ENCODE measurements at regions not wholly inside any gene's neighbourhood (a gene's known extent, or its start where the extent isn't known, plus 50 kb on each side); places are given as distances from the start of the nearest gene placed in this dataset.
"Not testable (repeated sequence)": the region's sequence is repeated elsewhere in the genome, so short reads cannot be mapped to it uniquely, and the experiment has no call there.

DNA sequence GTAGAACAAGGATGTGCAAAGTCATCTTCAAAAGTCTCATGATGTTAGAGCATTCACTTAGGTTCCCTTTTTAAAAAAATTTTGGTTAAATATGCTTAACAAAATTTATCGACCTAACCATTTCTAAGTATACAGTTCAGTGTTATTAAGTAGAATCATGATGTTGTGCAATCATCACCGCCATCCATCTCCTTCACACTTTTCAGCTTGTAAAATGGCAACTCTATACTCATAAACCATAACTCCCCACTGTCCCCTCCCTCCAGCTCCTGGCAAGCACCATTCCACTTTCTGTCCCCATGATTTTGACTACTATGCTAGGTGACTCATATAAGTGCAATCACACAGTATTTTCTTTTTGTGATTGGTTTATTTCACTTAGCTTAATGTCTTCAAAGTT, 895.0 kb downstream of the TBL1XR1 start:
- FAIRE-seq: no peak

DNA sequence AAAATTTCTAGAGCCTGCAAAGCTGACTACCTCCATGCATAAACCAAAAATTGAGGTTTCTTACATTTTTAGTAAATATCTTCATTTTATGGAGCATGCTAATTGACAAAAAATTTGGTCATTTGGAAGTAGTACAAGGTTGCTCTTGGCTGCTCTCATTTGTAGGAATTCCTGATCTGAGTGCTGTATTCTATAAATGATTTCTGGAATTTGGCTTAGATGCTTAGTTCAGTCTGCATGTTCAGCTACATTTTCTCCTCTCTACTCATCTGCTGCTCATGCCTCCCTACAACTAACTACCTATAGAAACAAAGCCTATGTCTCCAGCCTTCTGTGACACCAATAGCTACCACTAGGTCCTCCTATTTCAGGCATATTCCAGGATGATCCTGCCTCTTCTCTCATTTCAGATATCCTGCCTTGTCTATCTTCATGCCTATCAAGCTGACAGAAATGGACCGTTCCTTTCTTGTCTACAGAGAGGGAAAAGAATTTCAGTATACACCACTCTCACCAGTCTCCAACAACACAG, 901.1 kb downstream of the TBL1XR1 start:
- no peak for FAIRE-seq

DNA sequence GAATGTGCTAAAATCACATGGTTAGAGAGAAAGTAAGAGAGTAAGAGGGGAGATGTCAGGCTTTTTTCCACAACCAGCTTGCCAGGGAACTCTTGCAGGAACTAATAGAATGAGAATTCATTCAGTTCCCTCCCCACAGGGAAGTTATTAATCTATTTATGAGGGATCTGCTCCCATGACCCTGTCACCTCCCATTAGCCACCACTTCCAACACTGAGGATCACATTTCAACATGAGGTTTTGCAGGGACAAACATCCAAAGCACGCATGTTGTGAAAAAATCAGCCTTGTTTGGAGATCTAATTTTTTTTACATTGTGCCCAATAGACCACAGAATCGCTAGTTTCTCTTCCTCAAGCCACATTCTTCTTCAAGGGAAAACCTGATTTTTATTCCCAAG, 904.0 kb downstream of the TBL1XR1 start:
- FAIRE-seq: no peak

DNA sequence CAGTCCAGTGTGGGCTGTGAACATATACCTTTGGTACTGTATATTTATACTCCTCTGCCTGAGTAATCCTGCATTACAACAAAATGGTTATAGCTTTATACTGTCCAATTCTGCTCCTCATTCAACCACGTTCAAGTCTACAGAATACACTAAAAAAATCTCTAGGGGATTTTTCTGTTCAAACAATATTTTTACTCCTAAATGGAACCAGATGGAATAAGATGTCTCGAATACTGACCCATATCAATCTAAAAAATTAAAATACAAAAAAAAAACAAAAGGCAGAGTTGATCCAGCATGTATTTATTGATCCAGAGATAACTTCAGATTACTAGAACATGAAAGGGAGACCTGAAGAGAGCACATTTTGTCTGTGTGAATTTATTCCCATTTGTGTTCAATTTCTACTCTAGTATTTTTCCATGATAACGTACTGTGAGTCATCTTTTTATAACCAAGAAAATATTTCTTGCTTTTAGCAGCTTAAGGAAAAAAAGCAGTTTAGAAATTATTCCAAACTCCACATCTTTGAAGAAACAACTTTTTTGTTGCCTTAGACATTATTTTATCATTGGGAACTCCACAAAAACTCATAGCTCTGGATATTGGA, 910.7 kb downstream of the TBL1XR1 start:
- no peak for FAIRE-seq

GRCh38 chr3:176275538-176275937, 921.7 kb downstream of the TBL1XR1 start:
- no peak for FAIRE-seq

DNA sequence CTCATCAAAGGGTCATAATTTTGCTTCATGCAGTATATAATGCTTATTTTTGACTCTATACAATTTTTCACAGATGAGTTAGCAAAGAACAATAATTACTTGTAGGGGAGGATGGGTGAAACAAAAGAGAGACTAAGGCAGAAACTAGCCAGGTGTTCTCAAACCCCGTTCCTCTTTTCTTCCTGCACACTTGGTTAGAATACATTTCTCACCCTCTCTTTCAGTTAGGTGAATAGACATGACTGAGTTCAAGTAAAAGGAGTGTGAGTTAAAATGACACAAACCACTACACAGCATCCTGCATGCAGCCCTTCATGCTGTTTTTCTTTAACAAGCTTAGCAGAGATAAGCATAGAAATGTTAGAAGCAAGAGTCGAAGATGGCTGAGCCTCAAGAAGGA, 922.2 kb downstream of the TBL1XR1 start:
- no peak for FAIRE-seq

- no peak for FAIRE-seq
Measured at GRCh38 chr3:176274161-176274560, 923.1 kb downstream of the TBL1XR1 start.

DNA sequence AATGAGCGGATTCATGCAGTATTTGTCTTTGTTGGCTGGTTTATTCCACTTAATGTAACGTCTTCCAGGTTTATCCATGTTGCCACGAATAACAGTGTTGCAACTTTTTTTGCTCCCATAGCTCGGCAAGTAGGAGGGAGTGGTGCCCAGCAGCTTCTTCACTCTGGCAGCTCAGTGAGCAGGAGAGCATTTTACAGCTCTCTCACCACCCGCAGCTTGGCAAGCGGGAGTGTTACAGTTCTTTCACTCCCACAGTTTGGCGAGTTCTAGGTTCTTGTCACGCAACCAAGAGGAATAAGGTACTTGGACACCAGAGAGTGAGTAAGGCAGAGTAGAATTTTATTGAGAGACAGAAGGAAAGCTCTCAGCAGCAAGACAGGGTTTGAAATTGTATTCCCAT, 935.2 kb downstream of the TBL1XR1 start:
- FAIRE-seq: no peak

- FAIRE-seq: no peak
Measured at GRCh38 chr3:176247191-176247590, 950.1 kb downstream of the TBL1XR1 start.

GRCh38 chr3:176219970-176220369, 977.3 kb downstream of the TBL1XR1 start:
- FAIRE-seq: no peak

DNA sequence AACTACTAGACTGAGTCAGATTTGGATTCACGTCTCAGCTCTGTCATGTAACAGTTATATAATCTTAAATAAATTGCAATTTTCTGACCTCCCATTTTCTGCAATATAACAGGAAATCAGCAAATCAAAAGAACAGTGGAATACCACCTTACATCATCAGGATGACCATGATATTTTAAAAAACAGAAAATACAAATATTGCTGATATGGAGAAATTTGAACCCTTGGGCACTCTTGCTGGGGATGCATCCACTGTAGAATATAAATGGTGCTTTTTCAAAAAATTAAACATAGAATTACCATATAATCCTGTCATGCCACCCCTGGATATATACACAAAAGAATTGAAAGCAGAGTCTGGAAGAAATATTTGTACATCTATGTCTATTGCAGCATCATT, 982.5 kb downstream of the TBL1XR1 start:
- FAIRE-seq: no peak

- FAIRE-seq: not testable (repeated sequence)
Measured at GRCh38 chr3:176213314-176213713, 984.0 kb downstream of the TBL1XR1 start.

DNA sequence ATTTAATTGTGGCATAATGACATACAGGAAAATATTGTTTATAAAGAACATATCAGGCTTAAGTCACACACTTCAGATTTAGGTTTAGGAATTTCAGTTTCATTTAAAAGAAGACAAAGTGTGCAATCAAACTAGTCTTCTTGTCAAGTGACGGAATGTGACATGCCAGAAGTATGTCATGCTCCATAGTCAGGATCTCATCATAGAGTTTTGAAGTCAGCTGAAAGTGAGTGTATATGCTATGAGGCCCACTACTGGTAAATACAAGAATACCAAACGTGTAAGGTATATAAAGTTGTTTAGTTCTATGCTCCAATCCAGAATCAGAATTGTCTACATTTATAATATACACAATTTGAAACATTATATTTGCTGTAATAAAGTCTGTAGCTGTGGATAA, 988.4 kb downstream of the TBL1XR1 start:
- no peak for FAIRE-seq

DNA sequence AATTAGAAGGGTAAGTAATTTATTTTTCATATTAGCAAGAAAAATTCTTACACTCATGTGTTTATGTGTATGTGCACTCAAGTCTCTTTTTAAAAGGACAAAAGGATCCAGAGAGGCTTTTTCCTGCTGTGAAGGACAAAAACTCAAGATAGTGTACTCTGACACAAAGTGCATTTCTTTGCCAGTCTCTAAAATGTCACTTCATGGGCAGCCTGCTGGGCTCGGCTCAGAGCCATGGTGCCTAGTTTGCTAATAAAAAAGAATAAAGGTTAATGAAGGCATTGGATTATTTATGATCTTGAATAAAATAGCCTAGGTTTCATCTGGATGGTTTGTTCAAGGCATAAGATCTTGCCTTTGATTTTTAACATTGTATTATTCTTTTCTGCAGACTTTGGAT, 989.0 kb downstream of the TBL1XR1 start:
- no peak for FAIRE-seq

DNA sequence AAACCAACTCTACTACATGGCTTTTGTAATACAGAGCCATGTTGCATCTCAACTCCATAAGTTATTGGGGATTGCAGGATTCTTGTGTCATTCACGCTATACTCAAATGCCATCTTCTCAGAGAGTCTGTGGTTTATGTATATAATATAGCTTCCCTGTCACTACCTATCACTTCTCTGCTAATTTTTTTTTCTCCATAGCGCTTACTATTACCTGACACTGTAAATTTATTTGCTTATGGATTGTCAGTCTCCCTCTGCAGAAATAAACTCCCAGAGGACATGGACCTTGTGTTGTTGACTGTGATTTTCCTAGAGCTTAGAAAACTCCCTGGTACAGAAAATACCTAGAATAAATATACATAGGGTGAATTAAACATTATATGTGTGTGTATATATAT, 990.5 kb downstream of the TBL1XR1 start:
- no peak for FAIRE-seq

- FAIRE-seq: no peak
Measured at GRCh38 chr3:176202652-176203051, 994.6 kb downstream of the TBL1XR1 start.

DNA sequence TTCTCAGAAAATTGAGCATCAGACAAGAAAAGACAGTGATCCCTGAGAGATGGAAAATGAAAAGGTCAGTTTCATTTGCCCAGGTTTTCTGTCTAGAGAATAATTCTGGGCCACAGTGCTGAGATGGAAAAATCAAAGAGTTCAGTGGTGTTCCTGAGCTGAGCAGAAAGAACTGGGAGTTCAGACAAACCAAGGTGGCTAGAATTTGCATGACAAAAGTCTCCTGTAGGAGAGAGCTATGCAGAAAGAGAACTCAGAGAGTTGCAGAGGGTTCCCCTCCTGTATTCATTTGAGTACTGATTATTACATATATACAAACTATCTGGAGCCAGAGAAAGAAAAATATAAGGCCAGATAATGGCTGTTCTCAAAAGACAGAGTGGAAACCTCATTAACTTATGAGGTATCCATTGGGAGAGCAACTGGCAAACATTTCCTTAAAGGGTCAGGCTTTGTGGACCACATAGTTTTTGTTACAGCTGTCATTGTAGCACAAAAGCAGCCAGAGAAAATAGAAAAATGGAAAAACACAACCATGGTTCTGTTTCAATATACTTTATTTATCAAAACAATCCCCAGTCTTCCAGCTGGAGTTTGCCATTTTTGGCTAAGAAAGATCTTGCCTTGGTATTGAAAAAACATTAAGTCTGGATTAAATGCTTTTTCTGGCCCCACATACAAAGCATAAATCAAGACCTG, 1004.1 kb downstream of the TBL1XR1 start:
- FAIRE-seq: no peak

- FAIRE-seq: no peak
Measured at GRCh38 chr3:176190755-176191154, 1006.5 kb downstream of the TBL1XR1 start.

GRCh38 chr3:176183181-176183580, 1014.1 kb downstream of the TBL1XR1 start:
- peak; percentile 86 for FAIRE-seq

GRCh38 chr3:176174060-176174459, 1023.2 kb downstream of the TBL1XR1 start:
- FAIRE-seq: peak; percentile 38

- no peak for FAIRE-seq
Measured at GRCh38 chr3:176172492-176172891, 1024.8 kb downstream of the TBL1XR1 start.

- no peak for FAIRE-seq
Measured at GRCh38 chr3:176167272-176167671, 1030.0 kb downstream of the TBL1XR1 start.

DNA sequence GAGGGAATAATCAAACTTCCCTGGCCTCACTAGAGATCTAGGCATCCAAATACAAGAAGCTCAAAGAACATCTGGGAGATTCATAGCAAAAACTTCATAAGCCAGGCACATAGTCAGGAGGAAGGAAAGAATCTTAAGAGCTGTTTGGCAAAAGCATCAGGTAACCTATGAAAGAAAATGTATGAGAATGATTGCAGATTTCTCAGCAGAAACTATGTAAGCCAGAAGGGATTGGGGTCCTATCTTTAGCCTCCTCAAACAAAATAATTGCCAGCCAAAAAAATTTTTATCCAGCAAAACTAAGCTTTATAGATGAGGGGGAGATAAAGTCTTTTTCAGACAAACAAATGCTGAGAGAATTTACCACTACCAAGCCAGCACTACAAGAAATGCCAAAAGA, 1036.3 kb downstream of the TBL1XR1 start:
- FAIRE-seq: no peak

DNA sequence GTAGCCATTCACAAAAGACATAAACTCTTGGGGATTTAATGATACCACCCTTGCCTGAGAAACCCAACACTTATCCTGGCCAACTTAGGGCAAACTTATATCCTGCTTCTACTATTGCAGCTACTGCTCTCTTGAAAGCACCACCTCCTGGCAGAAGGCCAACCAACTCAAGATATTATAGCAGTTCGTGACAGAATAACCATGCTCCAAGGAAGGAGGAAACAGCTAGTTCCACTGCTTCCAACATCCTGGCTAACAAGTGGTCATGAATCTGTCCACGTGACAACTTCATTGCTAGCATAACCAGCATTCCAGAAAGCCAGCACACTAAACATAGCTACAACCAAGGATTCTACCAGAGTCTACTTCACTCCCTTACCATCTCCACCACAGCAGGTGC, 1037.5 kb downstream of the TBL1XR1 start:
- no peak for FAIRE-seq

DNA sequence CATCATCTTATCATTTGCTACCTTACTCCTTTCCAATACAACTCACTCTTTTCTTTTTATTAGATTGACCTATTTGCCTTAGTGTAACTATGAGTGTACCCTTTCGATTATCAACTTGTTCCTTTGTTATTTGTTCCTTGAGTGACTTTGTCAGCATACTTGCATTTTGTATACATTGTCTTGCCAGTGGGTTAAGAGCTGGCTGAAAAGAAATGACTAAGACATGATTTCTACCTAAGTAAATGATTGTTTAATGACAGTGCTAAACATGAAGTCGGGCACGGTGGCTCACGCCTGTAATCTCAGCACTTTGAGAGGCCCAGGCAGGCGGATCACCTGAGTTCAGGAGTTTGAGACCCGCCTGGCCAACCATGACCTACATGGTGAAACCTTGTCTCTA, 1042.3 kb downstream of the TBL1XR1 start:
- no peak for FAIRE-seq

Data from colon (tissue), 2 donors.